Testis (tissue), 2 donors: ENCODE measurements at regions not wholly inside any gene's neighbourhood (a gene's known extent, or its start where the extent isn't known, plus 50 kb on each side); places are given as distances from the start of the nearest gene placed in this dataset.

Experiments
- CTCF ChIP-seq, 3 experiments: fragments of 450-650 bp in 2 of 3; fragments of 200-600 bp in 1 of 3; sonication (generic) in 1 of 3; IDR thresholded peaks; one replicate each; pipeline ENCODE4 v1.5.1; 2016 to 2019; ENCODE audit warnings: antibody characterized with exemption in 3 of 3, mild to moderate bottlenecking in 2 of 3, moderate library complexity in 1 of 3
- POLR2A ChIP-seq: fragments of 450-650 bp; IDR thresholded peaks from one replicate; pipeline ENCODE4 v1.6.1; 2017; ENCODE audit warnings: antibody characterized with exemption, mild to moderate bottlenecking, moderate library complexity

- no peak for TF ChIP-seq CTCF (IDR thresholded peaks at IDR 0.05)
- no peak for TF ChIP-seq POLR2A
Observed at GRCh38 chrX:5746231-5746630, 482.4 kb downstream of the NLGN4X start.
